Large intestine (tissue), 3 donors: ENCODE measurements at regions not wholly inside any gene's neighbourhood (a gene's known extent, or its start where the extent isn't known, plus 50 kb on each side); places are given as distances from the start of the nearest gene placed in this dataset.

ENCODE experiments used
- DNase-seq, 2 donors: peaks; one replicate each; pipeline versions ENCODE4 v3.0.0 to v3.0.0-alpha.2; 2013
- H3K27ac ChIP-seq: one replicate; pipeline ENCODE4 v1.5.1; 2013; ENCODE audit warnings: low read length
- H3K27me3 ChIP-seq: 2 replicates; pipeline ENCODE4 v1.6.1; 2013; ENCODE audit warnings: low read length; ENCODE audit not compliant: control insufficient read depth, insufficient read depth
- H3K36me3 ChIP-seq: 2 replicates; pipeline ENCODE4 v1.6.1; 2013; ENCODE audit warnings: low read length; ENCODE audit not compliant: control insufficient read depth, insufficient read depth
- H3K4me1 ChIP-seq: one replicate; pipeline ENCODE4 v1.6.1; 2013; ENCODE audit warnings: low read length; ENCODE audit not compliant: control insufficient read depth, insufficient read depth
- H3K4me3 ChIP-seq: one replicate; pipeline ENCODE4 v1.5.1; 2013; ENCODE audit warnings: low read length
- H3K9me3 ChIP-seq: one replicate; pipeline ENCODE4 v1.6.1; 2013; ENCODE audit warnings: mild to moderate bottlenecking, low read depth, low read length, moderate library complexity; ENCODE audit not compliant: control insufficient read depth
- WGBS: methylation state at CpG from one replicate; pipeline ENCODE4 v1.1.5; 2013; ENCODE audit warnings: low lambda C conversion rate; ENCODE audit not compliant: insufficient coverage; 5-methylcytosine and 5-hydroxymethylcytosine counted together

DNA sequence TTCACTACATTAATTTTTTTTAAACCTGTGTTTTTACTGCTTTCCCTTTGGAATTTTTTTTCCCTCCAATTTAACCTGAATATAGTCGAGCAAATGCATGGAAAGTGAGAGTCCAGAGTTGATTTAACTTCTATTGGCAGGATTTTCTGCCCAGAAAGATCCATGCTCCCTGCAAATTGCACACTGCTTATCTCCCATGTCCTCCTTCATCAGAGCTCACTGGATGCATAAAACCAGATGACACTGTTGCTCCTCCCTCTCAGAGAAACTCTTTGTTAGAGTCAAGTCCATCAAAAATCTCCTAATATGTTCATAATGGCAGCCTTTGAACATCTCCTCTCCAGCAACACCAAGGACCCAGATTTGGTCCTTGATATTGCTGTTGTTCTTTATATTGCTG lies 297.0 kb upstream of the SLC24A2 start:
- no peaks in the 10 kb centered on the region for H3K9me3 ChIP-seq
- H3K27me3 ChIP-seq, result no peaks in the 10 kb centered on the region
- WGBS, result no CpG with 5 or more reads among the region's 1 CpG
- no peak for DNase-seq
- no peak overlapping the region for H3K27ac ChIP-seq
- H3K36me3 ChIP-seq, result no peaks in the 10 kb centered on the region
- no peak overlapping the region for H3K4me3 ChIP-seq
- no peaks in the 10 kb centered on the region for H3K4me1 ChIP-seq

DNA sequence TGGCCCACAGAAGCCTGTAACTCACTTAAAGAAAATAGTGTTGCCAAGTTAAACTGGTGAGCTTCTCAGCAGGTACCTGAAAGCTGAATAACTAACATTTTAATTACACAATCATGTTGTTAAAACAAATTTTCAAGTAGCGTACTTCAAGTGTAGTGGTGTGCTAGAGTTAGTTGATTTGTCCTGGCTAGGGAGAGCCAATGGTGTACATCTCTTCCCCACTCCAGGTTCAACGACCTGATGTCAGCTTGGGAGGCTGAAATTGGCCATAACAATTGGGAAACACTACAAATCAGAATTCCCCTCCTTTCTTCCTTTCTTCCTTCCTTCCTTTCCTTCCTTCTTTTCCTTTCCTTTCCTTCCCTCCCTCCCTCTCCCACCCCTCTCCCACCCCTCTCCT lies 295.3 kb upstream of the SLC24A2 start:
- H3K27me3 ChIP-seq, result no peaks in the 10 kb centered on the region
- H3K27ac ChIP-seq, result no peak overlapping the region
- WGBS, result 20% methylated on average over 1 of the region's 2 CpGs
- no peaks in the 10 kb centered on the region for H3K36me3 ChIP-seq
- DNase-seq, result no peak
- no peaks in the 10 kb centered on the region for H3K4me1 ChIP-seq
- H3K9me3 ChIP-seq, result no peaks in the 10 kb centered on the region
- no peak overlapping the region for H3K4me3 ChIP-seq

DNA sequence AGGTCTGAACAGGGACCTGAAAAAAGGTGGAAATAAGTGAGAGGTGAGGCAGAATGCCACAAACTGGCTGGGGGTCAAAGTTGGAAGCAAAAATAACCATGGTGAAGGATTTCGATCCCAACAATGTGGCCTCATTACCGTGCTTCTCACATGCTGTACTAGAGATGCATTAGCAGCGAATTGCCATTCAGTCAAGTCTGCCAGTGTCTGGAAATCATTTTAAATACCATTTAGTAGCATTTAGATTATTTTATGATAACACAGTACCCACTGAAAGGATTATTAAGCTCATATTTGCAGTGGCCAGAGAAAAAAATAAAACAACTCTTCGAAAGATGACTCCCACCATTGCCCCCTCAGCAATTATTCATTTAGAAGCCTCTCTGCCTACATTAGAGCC lies 294.6 kb upstream of the SLC24A2 start:
- Histone ChIP-seq H3K4me3 (no peak overlapping the region), H3K27ac (no peak overlapping the region), H3K9me3 (no peaks in the 10 kb centered on the region), H3K27me3 (no peaks in the 10 kb centered on the region), H3K36me3 (no peaks in the 10 kb centered on the region), H3K4me1 (no peaks in the 10 kb centered on the region)
- no peak for DNase-seq
- no CpG with 5 or more reads among the region's 4 CpGs for WGBS

DNA sequence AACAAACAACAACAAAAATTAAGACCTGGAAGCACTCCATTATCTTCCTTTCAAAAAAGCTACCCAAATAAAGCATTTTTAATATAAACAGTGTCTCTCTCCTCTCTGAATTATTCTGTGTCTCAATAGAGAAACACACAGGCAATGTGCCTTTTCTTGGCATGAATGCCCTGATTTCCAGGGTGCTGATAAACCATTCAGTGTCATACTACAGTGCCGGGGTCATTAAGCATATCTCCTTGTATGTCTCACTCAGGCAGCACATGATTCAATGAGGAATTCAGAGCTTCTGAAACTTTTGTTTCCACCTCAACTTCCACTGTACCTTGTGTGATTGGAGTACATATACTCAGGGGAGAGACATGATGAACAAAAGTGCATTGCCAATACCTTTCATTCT lies 294.0 kb upstream of the SLC24A2 start:
- Histone ChIP-seq H3K27ac (no peak overlapping the region), H3K27me3 (no peaks in the 10 kb centered on the region), H3K4me3 (no peak overlapping the region), H3K36me3 (no peaks in the 10 kb centered on the region), H3K9me3 (no peaks in the 10 kb centered on the region), H3K4me1 (no peaks in the 10 kb centered on the region)
- no peak for DNase-seq
- WGBS, result no CpG with 5 or more reads among the region's 1 CpG

DNA sequence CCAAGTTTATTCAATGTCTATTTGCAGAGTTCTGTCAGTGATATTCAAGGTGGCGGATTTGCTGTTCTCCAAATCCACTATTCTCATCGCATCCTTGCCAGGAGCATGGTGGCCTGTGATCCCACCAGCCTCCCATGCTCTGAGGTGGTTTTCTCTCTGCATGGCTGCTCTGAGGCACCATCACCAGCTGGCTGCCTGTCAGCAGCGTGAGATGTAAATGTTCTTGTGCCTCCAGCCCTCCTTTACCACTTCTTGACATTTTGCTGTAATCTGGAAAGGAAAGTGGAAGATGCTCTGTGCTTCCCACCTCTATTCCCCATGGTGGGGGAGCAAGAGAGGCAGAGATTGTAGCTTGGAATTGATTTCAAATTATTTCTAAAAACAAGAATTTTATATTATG lies 293.6 kb upstream of the SLC24A2 start:
- no peaks in the 10 kb centered on the region for H3K4me1 ChIP-seq
- no peaks in the 10 kb centered on the region for H3K27me3 ChIP-seq
- no peaks in the 10 kb centered on the region for H3K9me3 ChIP-seq
- no peak for DNase-seq
- H3K36me3 ChIP-seq, result no peaks in the 10 kb centered on the region
- no peak overlapping the region for H3K4me3 ChIP-seq
- H3K27ac ChIP-seq, result no peak overlapping the region
- WGBS, result no CpG with 5 or more reads among the region's 3 CpGs

DNA sequence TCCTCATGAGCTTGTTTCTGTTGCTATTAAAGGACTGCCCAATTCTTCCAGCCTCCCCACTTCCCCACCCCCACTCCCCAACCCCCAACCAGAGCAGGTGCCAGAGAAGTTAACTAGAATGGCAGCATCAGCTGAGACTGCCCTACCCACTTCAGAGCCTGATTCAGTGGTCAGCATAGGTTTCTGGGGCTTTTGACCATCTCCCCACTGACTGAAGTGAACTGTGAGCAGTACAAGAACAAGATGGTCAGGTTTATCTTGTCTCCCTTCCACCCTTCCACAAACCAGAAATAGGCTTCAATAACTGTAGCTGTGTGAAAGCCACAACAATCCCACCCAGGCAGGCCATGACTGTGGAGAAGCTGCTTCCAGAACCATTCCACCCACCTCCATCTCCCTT lies 289.4 kb upstream of the SLC24A2 start:
- H3K4me3 ChIP-seq, result no peak overlapping the region
- no peaks in the 10 kb centered on the region for H3K9me3 ChIP-seq
- H3K27ac ChIP-seq, result no peak overlapping the region
- no peak for DNase-seq
- no peaks in the 10 kb centered on the region for H3K4me1 ChIP-seq
- no peaks in the 10 kb centered on the region for H3K27me3 ChIP-seq
- H3K36me3 ChIP-seq, result no peaks in the 10 kb centered on the region

DNA sequence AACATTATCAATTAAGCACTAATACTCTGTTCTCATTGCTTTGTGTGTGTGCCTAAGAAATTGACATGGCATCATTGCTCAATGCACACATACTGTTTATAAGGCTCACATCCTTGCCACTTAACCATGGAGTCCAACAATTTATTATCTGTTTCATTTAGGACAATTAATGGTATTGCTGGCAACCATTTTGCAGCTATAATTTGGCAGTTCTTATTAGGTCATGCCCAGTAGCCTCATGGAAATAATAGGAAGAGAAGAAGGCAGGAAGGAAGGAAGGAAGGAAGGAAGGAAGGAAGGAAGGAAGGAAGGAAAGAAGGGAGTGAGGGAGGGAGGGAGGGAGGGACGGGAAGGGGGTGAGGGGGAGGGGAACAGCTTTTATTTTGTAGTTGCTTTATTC lies 285.5 kb upstream of the SLC24A2 start:
- H3K9me3 ChIP-seq, result no peaks in the 10 kb centered on the region
- no peaks in the 10 kb centered on the region for H3K36me3 ChIP-seq
- no CpG with 5 or more reads among the region's 1 CpG for WGBS
- H3K27me3 ChIP-seq, result no peaks in the 10 kb centered on the region
- no peaks in the 10 kb centered on the region for H3K4me1 ChIP-seq
- H3K4me3 ChIP-seq, result no peak overlapping the region
- no peak overlapping the region for H3K27ac ChIP-seq
- DNase-seq, result no peak

DNA sequence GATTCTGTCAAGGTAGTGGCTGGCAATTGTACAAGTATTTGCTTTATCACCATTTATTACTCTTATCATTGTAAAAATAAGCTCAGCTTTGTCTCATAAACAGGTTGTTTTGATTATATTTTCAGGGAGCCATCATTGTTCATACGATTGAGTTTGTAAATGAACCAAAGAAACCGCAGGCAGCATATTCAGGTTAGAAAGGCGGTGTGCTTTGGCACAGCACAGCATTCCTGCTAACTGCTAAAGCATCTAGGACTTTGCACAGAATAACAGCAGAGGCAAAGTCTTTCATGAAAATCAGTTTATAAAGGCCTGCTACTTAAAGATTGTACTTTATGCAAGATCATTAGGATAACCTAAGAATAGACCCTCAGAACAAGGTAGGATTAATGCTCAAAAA lies 281.5 kb upstream of the SLC24A2 start:
- H3K27me3 ChIP-seq, result no peaks in the 10 kb centered on the region
- WGBS, result 78% methylated on average over 3 of the region's 3 CpGs
- H3K4me1 ChIP-seq, result no peaks in the 10 kb centered on the region
- DNase-seq, result no peak
- H3K36me3 ChIP-seq, result no peaks in the 10 kb centered on the region
- no peaks in the 10 kb centered on the region for H3K9me3 ChIP-seq
- no peak overlapping the region for H3K27ac ChIP-seq
- H3K4me3 ChIP-seq, result no peak overlapping the region

DNA sequence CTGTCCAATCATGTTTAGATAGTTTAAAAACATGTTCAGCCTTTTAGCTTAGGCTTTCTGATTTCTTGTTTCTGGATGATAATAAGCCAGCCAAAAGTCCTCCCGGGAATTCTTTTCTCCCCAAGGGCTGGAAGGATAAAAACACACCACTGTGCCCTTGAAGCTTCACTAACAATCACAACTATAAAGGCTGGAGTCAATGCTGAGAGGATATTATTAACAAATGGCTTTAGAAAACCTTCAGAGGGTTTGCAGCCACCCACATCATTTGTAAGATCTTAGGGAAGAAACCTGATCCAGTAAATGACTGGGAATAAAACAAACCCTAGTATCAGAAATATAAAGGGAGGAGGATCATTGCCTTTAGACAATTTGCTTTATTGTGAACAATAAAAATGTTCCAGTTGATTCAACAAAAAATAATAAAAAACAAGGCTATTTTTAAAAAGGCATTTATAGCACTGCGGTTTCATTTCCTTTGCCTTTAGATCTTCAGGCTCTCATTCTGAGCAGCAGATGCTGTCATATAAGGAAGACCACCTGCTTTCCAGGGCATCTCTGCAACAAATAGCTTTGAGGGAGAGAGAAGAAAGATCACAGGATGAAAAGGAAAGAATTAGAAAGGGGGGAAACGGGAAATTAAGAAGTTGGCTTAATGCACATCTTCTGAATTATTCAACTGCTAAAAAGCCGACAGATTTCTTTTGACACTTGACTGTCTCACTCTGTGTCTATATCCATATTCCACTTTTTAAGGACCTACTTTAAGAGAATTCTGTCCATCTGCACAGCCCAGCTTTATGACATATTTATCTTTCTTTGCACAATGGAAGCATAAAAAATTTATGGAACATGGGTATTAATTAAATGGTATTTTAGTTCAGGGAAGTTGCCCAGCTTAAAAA lies 277.2 kb upstream of the SLC24A2 start:
- WGBS, result 90% methylated on average over 3 of the region's 4 CpGs
- Histone ChIP-seq H3K27me3 (no peaks in the 10 kb centered on the region), H3K36me3 (no peaks in the 10 kb centered on the region), H3K4me3 (no peak overlapping the region), H3K4me1 (no peaks in the 10 kb centered on the region), H3K27ac (no peak overlapping the region), H3K9me3 (no peaks in the 10 kb centered on the region)
- DNase-seq, result no peak

DNA sequence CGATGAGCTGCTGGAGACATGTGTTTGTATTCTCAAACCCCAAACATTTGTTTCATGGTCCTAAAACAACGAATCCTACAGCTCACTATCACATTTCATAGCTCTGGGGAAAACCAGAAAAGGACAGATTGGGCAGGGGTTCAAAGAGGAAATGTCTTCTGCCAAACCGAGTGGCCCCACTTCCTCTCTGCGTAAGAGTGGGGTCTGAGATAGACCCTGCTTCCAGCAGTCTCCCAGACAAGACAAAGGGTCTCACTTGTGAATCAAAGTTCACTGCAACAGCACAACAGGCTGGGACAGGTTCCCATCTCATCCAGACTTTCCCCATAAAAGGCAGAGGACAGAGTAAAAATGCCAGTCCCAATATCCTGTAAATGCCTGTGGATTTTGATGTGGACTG lies 276.2 kb upstream of the SLC24A2 start:
- Histone ChIP-seq H3K27ac (no peak overlapping the region), H3K4me3 (no peak overlapping the region), H3K36me3 (no peaks in the 10 kb centered on the region), H3K27me3 (no peaks in the 10 kb centered on the region), H3K9me3 (no peaks in the 10 kb centered on the region), H3K4me1 (no peaks in the 10 kb centered on the region)
- WGBS, result no CpG with 5 or more reads among the region's 4 CpGs
- DNase-seq, result no peak

DNA sequence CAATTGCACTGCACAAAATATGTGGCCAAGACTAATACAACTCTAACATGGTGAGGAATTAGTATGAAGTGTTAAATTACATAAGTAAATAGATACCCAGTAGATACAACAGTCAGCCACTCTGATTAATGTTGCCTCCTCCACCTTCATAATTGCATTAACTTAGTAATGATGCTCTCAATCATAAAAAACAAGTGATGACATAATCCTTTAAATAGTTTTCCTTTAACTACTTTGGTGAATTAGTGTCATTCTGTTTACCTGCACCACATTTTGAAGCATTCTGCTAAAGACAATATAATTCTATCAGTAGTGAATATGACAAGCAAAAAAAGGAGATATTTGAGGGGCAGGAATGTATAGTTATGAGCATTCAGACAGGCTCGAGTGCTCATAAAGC lies 265.9 kb upstream of the SLC24A2 start:
- 71% methylated on average over 1 of the region's 1 CpG for WGBS
- no peak overlapping the region for H3K27ac ChIP-seq
- H3K27me3 ChIP-seq, result no peaks in the 10 kb centered on the region
- H3K9me3 ChIP-seq, result no peaks in the 10 kb centered on the region
- no peak for DNase-seq
- no peaks in the 10 kb centered on the region for H3K4me1 ChIP-seq
- no peaks in the 10 kb centered on the region for H3K36me3 ChIP-seq
- no peak overlapping the region for H3K4me3 ChIP-seq
